Stimulated activated naive B cell treated with anti-CD40 and anti-IgM and Interleukin-4, amounts not matched to agents 10 μg/mL and 1 μg/mL and 100 μg/mL, for 72 hours (primary cell): ENCODE measurements at regions not wholly inside any gene's neighbourhood (a gene's known extent, or its start where the extent isn't known, plus 50 kb on each side); places are given as distances from the start of the nearest gene placed in this dataset.

ENCODE experiments used
- ATAC-seq, 2 donors: fragments of 150-1000 bp; cut with Tn5 transposase; replicated peaks; 2 replicates each; pipeline ENCODE4 v1.10.0; 2021; ENCODE audit warnings: moderate library complexity in 1 of 2
- DNase-seq: peaks from one replicate; pipeline ENCODE4 v3.0.0; 2021
- H3K27ac Mint-ChIP-seq: one replicate; pipeline ENCODE4 v1.8.0; 2022; ENCODE audit warnings: mild to moderate bottlenecking, mixed read lengths
- H3K27me3 Mint-ChIP-seq, 2 donors: one replicate each; pipeline ENCODE4 v1.8.0; 2022; ENCODE audit warnings: mixed read lengths in 2 of 2
- H3K36me3 Mint-ChIP-seq, 2 donors: one replicate each; pipeline ENCODE4 v1.8.0; 2022; ENCODE audit warnings: mixed read lengths in 2 of 2, mild to moderate bottlenecking in 1 of 2
- H3K4me1 Mint-ChIP-seq, 2 donors: one replicate each; pipeline ENCODE4 v1.8.0; 2022; ENCODE audit warnings: mixed read lengths in 2 of 2, mild to moderate bottlenecking in 1 of 2
- H3K4me3 Mint-ChIP-seq, 2 donors: one replicate each; pipeline ENCODE4 v1.8.0; 2022; ENCODE audit warnings: mild to moderate bottlenecking in 2 of 2, mixed read lengths in 2 of 2, moderate library complexity in 1 of 2
- H3K9me3 Mint-ChIP-seq, 2 donors: one replicate each; pipeline ENCODE4 v1.8.0; 2022; ENCODE audit warnings: mixed read lengths in 2 of 2, mild to moderate bottlenecking in 1 of 2

GRCh38 chr2:11030036-11030435 is 118.3 kb downstream of the KCNF1 start:
- H3K27ac Mint-ChIP-seq: no peak overlapping the region
- ATAC-seq (no peak), DNase-seq (no peak)
- no peaks in the 10 kb centered on the region for H3K4me1 Mint-ChIP-seq
- H3K9me3 Mint-ChIP-seq: peaks cover 3 to 4% of the 10 kb centered on the region in 2 donors
- no peaks in the 10 kb centered on the region for H3K36me3 Mint-ChIP-seq
- peaks cover 16 to 28% of the 10 kb centered on the region in 2 donors for H3K27me3 Mint-ChIP-seq
- no peak overlapping the region for H3K4me3 Mint-ChIP-seq

GRCh38 chr2:11030909-11031308 is 119.2 kb downstream of the KCNF1 start:
- no peaks in the 10 kb centered on the region for H3K4me1 Mint-ChIP-seq
- no peak overlapping the region for H3K27ac Mint-ChIP-seq
- H3K4me3 Mint-ChIP-seq: no peak overlapping the region
- H3K27me3 Mint-ChIP-seq: peaks cover 16 to 29% of the 10 kb centered on the region in 2 donors
- ATAC-seq (no peak), DNase-seq (no peak)
- peaks cover 3 to 4% of the 10 kb centered on the region in 2 donors for H3K9me3 Mint-ChIP-seq
- H3K36me3 Mint-ChIP-seq: no peaks in the 10 kb centered on the region

GRCh38 chr2:11031876-11032275 is 120.1 kb downstream of the KCNF1 start:
- no peak for ATAC-seq
- Mint-ChIP-seq H3K36me3 (no peaks in the 10 kb centered on the region), H3K27me3 (peaks cover 21 to 37% of the 10 kb centered on the region in 2 donors), H3K4me3 (no peak overlapping the region), H3K27ac (no peak overlapping the region), H3K4me1 (no peaks in the 10 kb centered on the region), H3K9me3 (peaks cover 8 to 10% of the 10 kb centered on the region in 2 donors)
- DNase-seq: no peak

- H3K9me3 Mint-ChIP-seq: peaks cover 14 to 15% of the 10 kb centered on the region in 2 donors
- H3K27me3 Mint-ChIP-seq: peaks cover 21 to 37% of the 10 kb centered on the region in 2 donors
- H3K36me3 Mint-ChIP-seq: peaks cover 0 to under 1% of the 10 kb centered on the region in 2 donors
- DNase-seq (no peak), ATAC-seq (no peak)
- no peak overlapping the region for H3K27ac Mint-ChIP-seq
- H3K4me1 Mint-ChIP-seq: no peaks in the 10 kb centered on the region
- H3K4me3 Mint-ChIP-seq: no peak overlapping the region
Measured at GRCh38 chr2:11032396-11032795, 120.7 kb downstream of the KCNF1 start.

- Mint-ChIP-seq H3K9me3 (peaks cover 16 to 19% of the 10 kb centered on the region in 2 donors), H3K4me1 (no peaks in the 10 kb centered on the region), H3K36me3 (peaks cover 0 to 3% of the 10 kb centered on the region in 2 donors), H3K27me3 (peaks cover 20 to 38% of the 10 kb centered on the region in 2 donors), H3K4me3 (no peak overlapping the region), H3K27ac (no peak overlapping the region)
- no peak for DNase-seq
- ATAC-seq: no peak
Measured at GRCh38 chr2:11033114-11033513, 121.4 kb downstream of the KCNF1 start.

- no peak for ATAC-seq
- no peak for DNase-seq
- H3K27ac Mint-ChIP-seq: no peak overlapping the region
- H3K27me3 Mint-ChIP-seq: peaks cover 29 to 43% of the 10 kb centered on the region in 2 donors
- peaks cover 22 to 26% of the 10 kb centered on the region in 2 donors for H3K9me3 Mint-ChIP-seq
- H3K4me3 Mint-ChIP-seq: no peak overlapping the region
- H3K4me1 Mint-ChIP-seq: no peaks in the 10 kb centered on the region
- H3K36me3 Mint-ChIP-seq: peaks cover 4% of the 10 kb centered on the region in 2 donors
Measured at GRCh38 chr2:11038641-11039040, 116.6 kb upstream of the SLC66A3 start.

GRCh38 chr2:11040992-11041391 is 114.3 kb upstream of the SLC66A3 start:
- Mint-ChIP-seq H3K27me3 (peaks cover 34 to 48% of the 10 kb centered on the region in 2 donors), H3K27ac (peak overlapping the region; percentile 31), H3K9me3 (peaks cover 22 to 24% of the 10 kb centered on the region in 2 donors), H3K4me1 (no peaks in the 10 kb centered on the region), H3K36me3 (peaks cover 4% of the 10 kb centered on the region in 2 donors), H3K4me3 (no peak overlapping the region)
- DNase-seq: no peak
- no peak for ATAC-seq

- no peak for ATAC-seq
- no peak overlapping the region for H3K27ac Mint-ChIP-seq
- H3K36me3 Mint-ChIP-seq: peaks cover 2 to 4% of the 10 kb centered on the region in 2 donors
- H3K9me3 Mint-ChIP-seq: peaks cover 9 to 13% of the 10 kb centered on the region in 2 donors
- DNase-seq: no peak
- H3K27me3 Mint-ChIP-seq: peaks cover 30% of the 10 kb centered on the region in 2 donors
- no peaks in the 10 kb centered on the region for H3K4me1 Mint-ChIP-seq
- no peak overlapping the region for H3K4me3 Mint-ChIP-seq
Measured at GRCh38 chr2:11042841-11043240, 112.4 kb upstream of the SLC66A3 start.

GRCh38 chr2:11043245-11043644 is 112.0 kb upstream of the SLC66A3 start:
- no peak for ATAC-seq

GRCh38 chr2:11044201-11044600 is 111.1 kb upstream of the SLC66A3 start:
- H3K27me3 Mint-ChIP-seq: peaks cover 37% of the 10 kb centered on the region in 2 donors
- no peak overlapping the region for H3K4me3 Mint-ChIP-seq
- peaks cover 2 to 4% of the 10 kb centered on the region in 2 donors for H3K36me3 Mint-ChIP-seq
- DNase-seq (no peak), ATAC-seq (no peak)
- H3K4me1 Mint-ChIP-seq: no peaks in the 10 kb centered on the region
- peaks cover 7 to 13% of the 10 kb centered on the region in 2 donors for H3K9me3 Mint-ChIP-seq
- H3K27ac Mint-ChIP-seq: no peak overlapping the region

More at GRCh38 chr2:11043245-11043644, 112.0 kb upstream of the SLC66A3 start:
- H3K27me3 Mint-ChIP-seq: peaks cover 30% of the 10 kb centered on the region in 2 donors
- no peak overlapping the region for H3K27ac Mint-ChIP-seq
- H3K4me3 Mint-ChIP-seq: no peak overlapping the region
- peaks cover 2 to 4% of the 10 kb centered on the region in 2 donors for H3K36me3 Mint-ChIP-seq
- no peaks in the 10 kb centered on the region for H3K4me1 Mint-ChIP-seq
- no peak for DNase-seq
- H3K9me3 Mint-ChIP-seq: peaks cover 7 to 13% of the 10 kb centered on the region in 2 donors

- ATAC-seq: no peak
- H3K27ac Mint-ChIP-seq: no peak overlapping the region
- no peaks in the 10 kb centered on the region for H3K36me3 Mint-ChIP-seq
- H3K4me3 Mint-ChIP-seq: no peak overlapping the region
- DNase-seq: no peak
- no peaks in the 10 kb centered on the region for H3K4me1 Mint-ChIP-seq
- peaks cover 29 to 35% of the 10 kb centered on the region in 2 donors for H3K27me3 Mint-ChIP-seq
- peaks cover 3 to 5% of the 10 kb centered on the region in 2 donors for H3K9me3 Mint-ChIP-seq
Measured at GRCh38 chr2:11045294-11045693, 110.0 kb upstream of the SLC66A3 start.

- Mint-ChIP-seq H3K9me3 (no peaks in the 10 kb centered on the region), H3K4me1 (no peaks in the 10 kb centered on the region), H3K4me3 (no peak overlapping the region), H3K36me3 (no peaks in the 10 kb centered on the region), H3K27ac (no peak overlapping the region), H3K27me3 (peaks cover 17 to 29% of the 10 kb centered on the region in 2 donors)
- DNase-seq: no peak
- no peak for ATAC-seq
Measured at GRCh38 chr2:11048335-11049008, 106.8 kb upstream of the SLC66A3 start.

- Mint-ChIP-seq H3K36me3 (no peaks in the 10 kb centered on the region), H3K4me1 (no peaks in the 10 kb centered on the region), H3K27ac (no peak overlapping the region), H3K9me3 (no peaks in the 10 kb centered on the region), H3K4me3 (no peak overlapping the region), H3K27me3 (peaks cover 17 to 29% of the 10 kb centered on the region in 2 donors)
- no peak for ATAC-seq
- no peak for DNase-seq
Measured at GRCh38 chr2:11050565-11050964, 104.7 kb upstream of the SLC66A3 start.

- DNase-seq (no peak), ATAC-seq (no peak)
- no peaks in the 10 kb centered on the region for H3K36me3 Mint-ChIP-seq
- no peak overlapping the region for H3K4me3 Mint-ChIP-seq
- H3K9me3 Mint-ChIP-seq: no peaks in the 10 kb centered on the region
- no peak overlapping the region for H3K27ac Mint-ChIP-seq
- peaks cover 17 to 29% of the 10 kb centered on the region in 2 donors for H3K27me3 Mint-ChIP-seq
- no peaks in the 10 kb centered on the region for H3K4me1 Mint-ChIP-seq
Measured at GRCh38 chr2:11051280-11051679, 104.0 kb upstream of the SLC66A3 start.

GRCh38 chr2:11053546-11053945 is 101.7 kb upstream of the SLC66A3 start:
- peaks cover 21 to 39% of the 10 kb centered on the region in 2 donors for H3K27me3 Mint-ChIP-seq
- H3K27ac Mint-ChIP-seq: no peak overlapping the region
- no peak overlapping the region for H3K4me3 Mint-ChIP-seq
- DNase-seq (no peak), ATAC-seq (no peak)
- no peaks in the 10 kb centered on the region for H3K36me3 Mint-ChIP-seq
- no peaks in the 10 kb centered on the region for H3K4me1 Mint-ChIP-seq
- no peaks in the 10 kb centered on the region for H3K9me3 Mint-ChIP-seq
